Erythroblast (primary cell): ENCODE measurements at regions not wholly inside any gene's neighbourhood (a gene's known extent, or its start where the extent isn't known, plus 50 kb on each side); places are given as distances from the start of the nearest gene placed in this dataset.

ENCODE experiments used
- GATA1 ChIP-seq: IDR thresholded peaks from 2 replicates; pipeline ENCODE4 v1.6.1; 2011; ENCODE audit warnings: low read depth, mild to moderate bottlenecking, control low read depth, low read length, moderate library complexity
- POLR2A ChIP-seq: IDR thresholded peaks from 2 replicates; pipeline ENCODE4 v1.6.1; 2011; ENCODE audit warnings: mild to moderate bottlenecking, low read length

GRCh38 chr6:67663105-67663895 lies 971.8 kb upstream of the ADGRB3 start:
- TF ChIP-seq POLR2A: no peak
- no peak for TF ChIP-seq GATA1
